MV-4-11 (cell line): ENCODE measurements at regions not wholly inside any gene's neighbourhood (a gene's known extent, or its start where the extent isn't known, plus 50 kb on each side); places are given as distances from the start of the nearest gene placed in this dataset.
A peak's percentile ranks its signal among the peaks of the same experiment; 100 is the strongest.
"Not testable (repeated sequence)": the region's sequence is repeated elsewhere in the genome, so short reads cannot be mapped to it uniquely, and the experiment has no call there.

ENCODE experiments used
- DNase-seq: peaks from one replicate; lab custom pipeline; 2025; lab: John Stamatoyannopoulos, UW

DNA sequence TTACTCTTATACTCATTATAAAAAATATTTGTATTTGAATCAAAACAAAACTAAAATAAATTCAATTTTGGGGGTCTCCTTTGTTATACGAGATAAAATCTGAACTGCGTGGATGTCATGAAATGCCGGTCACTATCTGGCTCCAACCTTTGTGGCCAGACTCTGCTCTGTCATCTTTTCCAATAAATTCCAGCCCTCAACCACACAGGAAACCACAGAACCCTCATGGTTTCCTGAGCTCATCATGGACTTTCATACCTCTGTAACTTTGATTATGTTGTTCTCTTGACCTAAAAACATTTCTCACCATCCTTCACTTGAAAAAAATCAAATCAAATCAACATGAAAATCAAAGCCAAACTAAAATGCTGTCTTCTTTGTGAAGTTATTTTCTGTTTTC lies 724.7 kb downstream of the METTL4 start:
- peak; percentile 10 for DNase-seq

DNA sequence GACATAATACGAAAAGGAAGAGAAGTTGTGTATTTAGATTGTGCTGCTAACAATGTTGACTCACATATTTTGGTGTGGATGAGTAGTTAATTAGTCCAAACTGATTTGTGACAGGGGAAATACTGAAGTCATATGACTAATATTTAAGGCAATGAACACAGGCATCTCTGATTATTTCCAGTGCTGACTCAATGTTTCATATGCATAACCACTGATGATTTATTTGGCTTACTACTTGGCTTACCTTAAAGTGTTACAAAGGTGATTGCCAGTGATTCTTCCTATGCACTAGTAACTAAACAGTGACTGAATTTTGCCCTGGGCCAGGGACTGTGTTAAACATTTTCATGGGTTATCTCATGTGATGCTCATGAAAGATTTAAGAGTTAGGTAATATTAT lies 722.6 kb downstream of the METTL4 start:
- no peak for DNase-seq

DNA sequence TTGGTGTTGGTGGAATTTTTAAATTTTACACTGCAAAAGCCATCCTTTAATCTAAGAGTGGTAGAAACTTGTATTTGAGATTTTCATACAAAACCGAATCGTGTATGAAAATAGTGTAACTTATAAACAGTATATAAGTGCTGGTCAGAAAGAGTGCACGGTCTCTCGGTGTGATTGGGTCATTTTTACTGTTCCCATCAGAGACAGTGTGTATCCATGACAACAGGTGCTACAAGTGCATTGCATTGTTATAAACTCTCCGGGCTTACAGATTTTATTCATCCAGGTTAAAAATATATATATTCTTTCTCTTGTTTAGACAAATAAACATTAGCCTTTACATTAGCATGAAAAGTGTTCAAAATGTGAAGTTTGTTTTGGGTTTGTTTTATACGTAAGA lies 721.9 kb downstream of the METTL4 start:
- DNase-seq, result no peak

DNA sequence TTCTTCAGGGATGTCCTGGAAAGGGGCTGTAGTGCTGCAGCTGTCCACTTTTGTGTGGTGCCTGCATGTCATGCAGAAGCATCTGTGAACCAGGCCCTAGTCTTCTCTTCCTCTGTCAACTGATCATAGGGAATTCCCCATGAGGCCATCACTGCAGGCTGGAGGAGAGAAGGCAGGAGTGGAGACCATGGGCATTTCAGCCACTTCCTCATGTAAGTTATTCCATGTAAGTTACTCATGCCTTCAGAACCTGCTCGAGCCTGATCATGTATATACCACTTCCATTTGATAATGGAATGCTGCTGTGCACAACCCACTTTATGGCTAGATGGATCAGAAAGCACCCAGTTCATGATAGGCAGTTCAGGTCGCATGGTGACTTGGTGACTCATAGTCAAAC lies 714.0 kb downstream of the METTL4 start:
- DNase-seq, result not testable (repeated sequence)

DNA sequence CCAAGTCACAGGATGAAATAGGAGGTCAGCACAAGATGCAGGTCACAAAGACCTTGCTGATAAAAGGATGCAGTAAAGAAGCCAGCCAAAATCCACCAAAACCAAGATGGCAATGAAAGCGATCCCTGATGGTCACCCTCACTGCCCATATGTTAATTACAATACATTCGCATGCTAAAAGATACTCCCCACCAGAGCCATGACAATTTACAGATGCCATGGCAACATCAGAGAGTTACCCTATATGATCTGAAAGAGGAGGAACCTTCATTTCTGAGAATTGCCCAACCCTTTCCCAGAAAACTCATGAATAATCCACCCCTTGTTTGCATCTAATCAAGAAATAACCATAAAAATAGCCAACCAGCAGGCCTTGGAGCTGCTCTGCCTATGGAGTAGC lies 709.8 kb downstream of the METTL4 start:
- DNase-seq, result no peak

DNA sequence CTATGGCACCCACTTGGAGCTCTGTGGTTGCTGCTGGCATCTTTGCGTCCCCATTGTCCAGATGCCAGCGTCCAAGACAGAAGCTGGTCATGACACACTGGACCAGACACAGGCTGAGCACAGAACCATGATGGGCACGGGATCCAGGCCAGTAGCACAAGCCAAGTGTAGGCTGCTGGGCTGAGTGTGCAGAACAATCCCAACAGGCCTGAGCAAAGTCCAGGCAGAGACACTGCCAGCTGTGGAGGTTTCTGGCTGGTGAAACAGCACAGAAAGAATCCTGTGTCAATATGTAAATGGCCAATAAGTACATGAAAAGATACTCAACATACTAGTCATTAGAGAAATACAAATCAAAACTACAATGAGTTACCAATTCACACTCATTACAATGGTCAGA lies 705.4 kb downstream of the METTL4 start:
- DNase-seq, result no peak

DNA sequence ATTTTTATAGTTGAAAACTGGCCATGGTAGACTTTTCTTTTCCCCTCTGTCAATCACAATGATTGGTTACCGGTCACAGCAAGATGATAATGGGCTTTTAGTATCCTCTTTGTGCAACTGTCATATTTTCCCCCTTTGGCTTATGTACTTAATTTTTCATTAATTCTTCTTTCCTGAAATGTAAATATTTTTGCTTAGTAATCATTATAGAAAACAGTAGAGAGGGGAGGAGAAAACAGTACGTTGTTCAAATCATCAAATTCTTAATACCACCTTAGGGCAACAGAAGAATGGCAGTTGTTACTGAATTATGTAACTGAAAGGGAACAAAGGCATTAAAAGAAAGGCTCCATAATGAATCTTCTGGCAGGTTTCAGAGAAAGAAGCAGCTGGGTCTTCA lies 699.0 kb downstream of the METTL4 start:
- no peak for DNase-seq

DNA sequence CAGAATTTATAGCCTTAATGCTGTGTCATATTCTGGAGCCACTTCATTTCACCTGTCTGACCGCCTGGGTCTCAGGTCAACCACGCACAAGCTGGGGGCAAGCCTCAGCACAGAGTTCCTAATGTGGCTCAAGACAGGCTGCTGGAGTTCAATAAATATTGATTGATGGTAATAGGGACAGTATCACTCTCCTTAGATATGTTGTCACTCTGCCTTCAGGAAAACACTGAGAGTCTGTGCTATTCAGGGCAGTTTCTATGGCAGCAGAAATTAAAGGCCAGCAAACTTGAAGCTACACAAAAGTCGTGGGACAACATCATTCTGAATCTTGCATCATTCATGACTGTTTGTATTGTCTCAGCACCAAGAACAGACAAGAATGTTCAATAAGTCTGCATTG lies 696.1 kb downstream of the METTL4 start:
- DNase-seq, result no peak

DNA sequence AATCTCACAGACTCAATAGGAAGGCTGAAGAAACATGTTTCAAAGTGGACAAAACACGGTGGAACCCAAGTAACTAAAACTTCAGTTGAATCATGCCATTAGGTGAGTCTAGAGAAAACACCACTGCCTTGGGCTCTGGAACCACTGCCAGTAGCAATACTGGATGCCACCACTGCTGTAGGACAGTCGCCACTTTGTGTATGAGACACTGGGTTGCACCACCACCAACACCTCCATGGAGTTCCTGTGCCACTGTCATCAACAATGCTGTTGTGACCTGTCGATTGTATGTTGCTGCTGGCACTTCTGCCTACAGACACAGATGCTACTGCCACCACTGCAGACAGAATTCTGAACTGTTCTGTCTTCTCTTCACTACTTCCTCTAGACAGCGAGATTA lies 686.7 kb downstream of the METTL4 start:
- DNase-seq, result no peak

DNA sequence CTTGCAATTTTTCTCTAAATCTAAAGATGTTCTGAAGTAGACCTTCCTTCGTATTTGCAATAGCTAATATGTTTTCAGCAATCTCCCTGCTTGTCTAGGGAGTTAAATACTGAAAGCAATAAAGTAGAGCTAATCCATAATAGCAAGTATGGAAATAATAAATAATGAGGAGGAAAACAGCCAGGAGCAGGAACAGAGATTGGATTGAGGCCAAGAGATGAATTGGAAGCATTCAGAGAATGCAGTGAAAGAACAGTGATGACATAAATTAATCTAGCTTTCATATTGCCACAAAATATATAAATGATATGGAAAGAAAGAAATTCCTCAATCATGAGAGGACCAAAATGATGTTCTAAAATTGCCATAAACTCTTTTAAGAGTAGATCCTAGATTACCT lies 679.7 kb downstream of the METTL4 start:
- no peak for DNase-seq

DNA sequence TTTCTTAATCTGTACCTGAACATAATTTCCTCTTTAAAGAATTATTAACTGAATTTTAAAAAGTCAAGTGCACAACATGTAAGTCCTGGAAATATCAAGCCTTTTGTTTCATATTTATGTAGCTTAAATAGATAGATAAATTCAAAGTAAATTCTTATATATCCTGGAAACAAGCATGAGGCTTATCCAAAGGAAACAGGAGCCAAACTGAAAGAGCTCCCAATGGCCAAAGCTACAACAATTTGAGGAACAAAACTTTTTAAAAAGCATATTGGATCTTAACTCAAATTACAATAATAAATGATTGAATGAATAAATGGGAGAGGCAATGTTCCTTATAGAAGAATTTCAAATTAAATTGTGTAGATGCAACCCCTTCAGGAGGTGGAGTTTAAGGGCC lies 679.1 kb downstream of the METTL4 start:
- DNase-seq, result no peak

DNA sequence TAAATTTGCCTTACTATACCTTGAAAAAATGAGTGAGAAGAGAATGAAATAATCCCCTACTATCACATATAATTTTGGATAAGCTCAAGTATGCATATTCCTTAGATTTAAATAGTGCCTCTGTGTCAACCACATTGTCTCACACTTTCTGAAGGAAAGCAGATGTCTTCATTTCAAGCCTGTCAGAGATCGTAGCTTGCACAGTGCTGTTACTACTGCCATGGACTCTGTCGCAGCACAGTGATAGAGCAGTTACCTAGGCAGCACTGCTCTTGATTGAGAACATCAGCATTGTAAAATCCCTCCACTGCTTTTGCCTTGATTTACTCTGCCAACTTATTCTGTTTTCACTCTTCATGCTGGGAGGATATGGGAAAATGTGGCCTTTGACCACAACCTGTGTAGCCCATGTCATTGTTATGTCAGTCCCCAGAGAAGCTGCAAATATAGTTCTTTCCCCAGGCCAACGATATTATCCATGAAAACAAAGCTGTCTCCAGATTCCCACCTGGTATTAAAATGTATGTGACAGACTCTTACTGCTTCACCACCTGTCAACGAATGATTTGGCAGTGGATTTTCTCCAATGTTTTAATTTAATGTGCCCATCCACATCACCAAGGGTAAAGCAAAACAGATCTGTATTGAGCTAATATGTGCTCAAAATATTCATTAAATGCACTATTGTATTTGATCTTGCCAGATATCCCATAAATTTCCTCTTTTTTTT lies 675.7 kb downstream of the METTL4 start:
- DNase-seq, result no peak

DNA sequence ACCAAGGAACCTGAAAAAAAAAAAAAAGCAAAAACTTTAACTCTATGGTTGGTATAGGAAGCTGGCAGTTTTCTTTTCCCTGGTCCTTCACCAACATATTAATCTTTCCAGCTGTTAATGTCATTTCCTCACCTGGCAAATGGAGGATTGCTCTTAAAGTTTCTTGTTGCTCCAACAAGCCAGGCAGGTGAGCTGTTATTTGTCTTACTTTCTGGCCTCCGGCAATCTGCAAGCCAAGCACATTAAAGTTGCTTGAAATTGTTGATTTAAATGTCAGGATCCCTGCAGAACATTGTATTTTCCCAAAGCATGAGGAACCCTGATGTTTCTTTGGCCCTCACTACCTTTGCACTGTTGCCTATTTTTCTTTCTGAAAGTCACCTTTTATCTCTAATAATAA lies 664.9 kb downstream of the METTL4 start:
- DNase-seq, result no peak

DNA sequence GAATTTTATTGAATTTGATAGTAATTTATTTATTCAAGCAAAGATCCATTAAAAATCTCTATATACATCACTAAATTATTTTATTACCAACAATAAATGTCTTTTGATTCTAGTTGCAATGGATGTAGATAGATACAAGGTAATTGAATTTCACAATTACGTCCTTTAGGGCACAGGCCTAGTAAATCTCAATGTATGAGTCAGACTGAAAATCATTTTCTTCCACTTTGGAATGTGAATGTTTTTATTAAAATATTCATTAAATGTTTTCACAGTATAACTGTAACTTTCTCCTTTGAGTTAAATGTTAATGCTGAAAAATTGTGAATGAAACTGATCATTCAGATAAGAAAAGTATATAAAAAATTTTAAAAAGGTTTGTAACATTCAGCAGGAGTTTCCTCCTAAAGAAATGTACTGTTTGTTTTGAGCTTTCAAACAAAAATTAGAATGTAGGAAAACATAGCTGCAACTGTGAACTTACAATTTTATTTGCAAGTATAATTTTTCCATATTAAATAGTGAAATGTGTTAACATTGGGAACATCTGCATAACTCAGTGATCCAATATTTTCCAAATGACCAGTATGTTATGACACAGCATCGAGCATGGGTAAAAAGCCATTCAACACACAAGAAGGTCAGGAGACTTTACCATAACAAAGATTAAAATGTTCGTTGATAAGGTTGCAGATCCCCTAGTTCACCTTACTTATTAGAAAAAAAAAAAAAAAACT lies 663.7 kb downstream of the METTL4 start:
- DNase-seq, result no peak

DNA sequence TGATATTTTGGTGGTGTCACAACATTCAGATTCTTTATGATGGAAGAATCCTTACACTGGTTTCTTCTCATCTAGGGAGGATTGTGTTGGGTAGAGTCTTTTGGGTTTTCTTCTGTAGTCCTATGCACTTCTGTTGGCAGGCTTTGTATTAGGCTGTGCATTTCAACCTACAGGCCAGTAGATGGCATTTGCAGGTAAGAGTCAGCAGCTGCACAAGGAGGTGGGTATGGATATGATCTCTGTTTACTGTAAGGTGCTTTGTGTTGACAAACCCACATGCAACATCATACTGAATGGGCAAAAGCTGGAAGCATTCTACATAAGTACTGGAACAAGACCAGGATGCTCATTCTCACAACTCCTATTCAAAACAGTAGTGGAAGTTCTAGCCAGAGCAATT lies 656.8 kb downstream of the METTL4 start:
- DNase-seq, result no peak

DNA sequence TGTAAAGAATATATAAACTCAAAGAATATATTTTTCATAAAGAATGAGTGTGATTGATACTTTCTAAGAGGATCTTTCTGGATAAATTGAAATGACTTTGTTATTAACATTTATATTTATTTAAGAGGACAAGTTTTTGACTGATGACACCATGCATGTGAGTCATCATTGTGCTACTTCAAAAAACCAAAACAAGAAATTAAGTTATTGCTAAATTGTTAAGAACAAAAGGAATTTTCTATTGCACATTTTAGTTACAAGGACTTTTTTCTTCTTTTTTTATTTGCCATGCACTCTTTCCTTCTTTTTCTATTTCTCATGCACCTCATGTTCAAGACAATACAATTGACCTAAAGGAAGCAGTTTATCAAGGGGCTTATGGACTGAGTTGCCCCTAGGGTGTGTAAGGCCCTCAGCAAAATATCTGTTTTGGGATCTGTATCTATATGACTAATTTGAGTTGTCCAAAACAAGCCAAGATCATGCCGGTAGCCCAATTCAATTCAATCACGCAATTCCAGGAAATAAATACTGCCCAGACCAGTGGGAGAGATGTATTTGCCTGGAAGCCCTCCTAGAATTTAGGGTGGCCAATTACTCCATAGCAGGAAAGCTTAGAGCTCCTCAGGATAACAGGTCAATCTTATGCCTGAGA lies 654.3 kb downstream of the METTL4 start:
- no peak for DNase-seq

DNA sequence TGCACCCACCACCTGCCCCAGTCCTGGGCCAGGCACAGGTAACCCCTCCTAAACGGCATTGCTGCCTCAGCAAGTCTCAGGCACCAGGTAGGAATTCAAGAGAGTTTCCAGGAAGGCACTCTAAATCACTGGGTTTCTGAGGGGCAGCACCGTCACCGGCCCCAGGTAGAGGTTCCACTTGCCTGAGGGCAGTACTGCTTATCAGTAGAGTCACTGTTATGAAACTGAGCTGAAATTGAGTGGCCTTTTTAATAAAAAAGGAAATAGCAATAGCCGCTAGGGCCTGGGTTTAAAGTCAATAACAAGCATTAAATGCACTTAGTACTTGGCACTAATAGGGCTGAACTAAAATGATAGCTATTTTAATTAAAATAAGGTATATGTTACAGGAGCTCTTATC lies 653.7 kb downstream of the METTL4 start:
- DNase-seq, result no peak

DNA sequence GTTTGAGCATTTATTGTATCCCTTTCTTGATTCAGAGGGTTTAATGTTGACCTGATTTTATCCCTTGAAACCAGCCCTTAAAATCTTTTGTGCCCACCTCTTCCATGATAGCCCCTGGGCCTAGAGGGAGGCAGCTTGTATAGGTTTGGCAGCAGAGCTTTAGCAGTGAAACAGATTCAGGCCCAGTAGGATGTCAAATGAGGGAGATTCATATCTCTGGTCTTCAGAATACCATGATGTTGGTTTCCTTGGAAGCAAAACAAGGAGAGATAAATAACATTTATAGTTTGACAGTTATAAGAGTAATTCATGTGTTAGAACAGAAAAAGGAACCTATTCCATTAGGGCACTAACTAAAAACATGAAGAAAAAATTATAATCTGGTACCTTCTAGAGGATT lies 649.2 kb downstream of the METTL4 start:
- no peak for DNase-seq

DNA sequence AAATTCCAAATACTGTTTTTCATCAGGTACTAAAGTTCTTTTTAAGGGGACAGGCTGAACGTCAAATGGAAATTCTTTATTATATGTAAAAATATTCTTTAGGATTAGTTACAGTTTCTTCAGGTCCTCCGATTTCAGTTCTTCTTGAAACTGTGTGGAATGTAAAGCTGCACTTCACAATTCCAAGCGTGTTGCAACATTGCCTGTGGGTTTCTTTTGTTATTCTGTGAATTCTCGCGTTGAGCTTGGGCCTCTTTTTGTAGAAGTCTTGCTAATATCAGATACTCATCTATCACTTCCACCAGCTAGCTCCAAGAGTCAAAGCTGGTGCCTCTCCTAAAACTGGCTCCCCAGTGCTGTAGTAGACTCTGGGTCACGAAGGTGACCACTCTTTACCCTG lies 642.6 kb downstream of the METTL4 start:
- DNase-seq, result peak; percentile 20

DNA sequence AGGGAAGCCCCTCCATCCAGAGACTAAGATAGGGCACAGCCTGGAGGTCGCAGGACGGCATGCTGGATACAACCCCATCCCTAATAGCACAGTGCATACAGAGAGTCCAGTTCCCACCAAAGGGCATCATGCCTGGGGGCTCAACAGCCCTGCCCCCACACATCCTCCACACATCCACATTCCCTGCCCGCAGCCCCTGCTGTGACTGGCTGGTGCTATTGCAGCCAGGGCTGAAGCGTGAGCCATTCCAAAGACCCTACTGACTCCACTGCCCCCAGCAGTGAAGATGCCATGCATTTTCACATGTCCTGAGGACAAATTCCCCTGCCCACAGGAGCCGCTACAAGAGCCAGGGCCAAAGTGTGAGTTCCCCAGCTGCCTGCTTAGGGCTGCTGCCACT lies 641.6 kb downstream of the METTL4 start:
- no peak for DNase-seq

DNA sequence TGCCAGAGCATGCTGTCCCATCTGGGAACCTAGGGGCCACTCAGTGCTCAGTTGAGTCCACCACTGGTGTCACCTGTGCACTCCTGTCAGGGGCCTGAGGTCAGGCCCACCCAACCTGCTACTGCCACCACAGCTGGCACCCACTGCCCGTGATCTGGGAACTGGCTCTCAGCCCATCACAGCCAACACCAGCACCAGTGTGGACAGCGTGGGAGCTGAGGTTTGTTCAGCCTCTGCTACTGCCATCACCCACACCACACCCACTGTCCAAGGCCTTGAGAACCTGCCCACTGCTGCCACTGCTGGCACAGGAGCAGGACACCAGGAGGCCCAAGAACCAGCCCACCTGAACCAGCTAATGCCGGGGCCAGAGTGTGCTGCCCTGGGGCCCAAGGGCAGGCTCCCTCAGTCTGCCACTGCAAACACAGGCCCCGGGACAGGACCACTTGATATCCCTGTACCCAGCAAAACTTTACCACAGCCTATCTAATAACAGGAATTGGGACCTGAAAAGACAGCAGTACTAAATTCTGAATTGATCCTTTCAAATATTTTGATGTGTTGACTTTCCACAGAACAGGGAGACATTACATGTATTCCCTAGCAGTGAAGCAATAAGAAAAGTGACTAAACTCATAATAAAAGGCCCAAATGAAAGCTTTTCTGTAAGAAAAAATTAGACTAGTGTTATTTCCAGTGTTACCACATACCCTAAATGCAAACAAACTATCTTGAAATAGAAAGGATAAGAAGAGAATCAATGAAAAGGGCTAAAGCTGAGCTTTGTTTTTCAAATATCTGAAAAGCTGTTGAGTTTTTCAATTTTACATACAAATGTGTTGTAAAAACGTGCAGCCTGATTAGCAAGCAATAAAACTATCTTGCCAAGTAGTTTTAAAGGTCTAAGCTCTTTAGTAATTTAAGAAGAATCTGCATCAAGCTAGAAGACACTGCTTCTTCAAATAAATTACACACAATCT lies 640.7 kb downstream of the METTL4 start:
- no peak for DNase-seq

DNA sequence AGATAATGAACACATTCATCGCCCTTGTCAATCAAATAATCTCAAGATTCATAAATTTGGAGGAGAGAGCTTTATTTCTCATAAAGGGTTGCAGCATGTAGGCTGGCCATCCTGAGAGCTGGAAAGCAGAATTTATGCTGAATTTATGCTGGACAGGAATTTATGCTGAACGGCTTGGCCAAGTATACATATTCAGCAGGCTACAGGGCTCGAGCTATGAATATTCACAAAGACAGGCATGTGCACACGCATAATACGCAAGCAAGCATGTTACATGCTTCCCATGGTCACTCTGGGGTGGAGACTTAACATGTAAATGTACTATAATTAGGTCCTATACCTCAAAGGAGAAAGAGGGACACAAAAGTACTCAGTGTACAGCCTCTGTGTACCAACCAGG lies 618.8 kb downstream of the METTL4 start:
- no peak for DNase-seq
